Right lobe of liver (tissue), 6 donors: ENCODE measurements at regions not wholly inside any gene's neighbourhood (a gene's known extent, or its start where the extent isn't known, plus 50 kb on each side); places are given as distances from the start of the nearest gene placed in this dataset.

Source experiments
- ATAC-seq, 4 donors: fragments of 200-7000 bp; cut with Tn5 transposase; one replicate each; pipeline ENCODE4 v1.9.1; 2020; ENCODE audit warnings: mild to moderate bottlenecking in 4 of 4, moderate library complexity in 4 of 4
- DNase-seq, 3 donors: peaks; one replicate each; pipeline ENCODE4 v3.0.0-alpha.2; 2020
- H3K27ac ChIP-seq, 3 donors: fragments of 200-600 bp; one replicate each; pipeline ENCODE4 v1.8.0; 2022
- H3K27me3 ChIP-seq, 2 donors: fragments of 200-600 bp; one replicate each; pipeline ENCODE4 v1.8.0; 2022
- H3K36me3 ChIP-seq, 4 donors: fragments of 200-600 bp; sonication (generic) in 1 of 4; one replicate each; pipeline versions ENCODE4 v1.5.1 to v1.8.0; 2017 to 2022; ENCODE audit warnings: control low read depth in 1 of 4
- H3K4me1 ChIP-seq, 4 donors: fragments of 200-600 bp; sonication (generic) in 1 of 4; one replicate each; pipeline versions ENCODE4 v1.5.1 to v1.8.0; 2017 to 2022; ENCODE audit warnings: control low read depth in 1 of 4
- H3K4me3 ChIP-seq, 3 donors: fragments of 200-600 bp; one replicate each; pipeline ENCODE4 v1.8.0; 2022
- H3K9me3 ChIP-seq, 4 donors: fragments of 200-600 bp; sonication (generic) in 1 of 4; one replicate each; pipeline versions ENCODE4 v1.5.1 to v1.8.0; 2017 to 2022; ENCODE audit warnings: control low read depth in 1 of 4
- POLR2A ChIP-seq: fragments of 450-650 bp; IDR thresholded peaks from one replicate; pipeline ENCODE4 v1.6.1; 2017; ENCODE audit warnings: antibody characterized with exemption, mild to moderate bottlenecking
- WGBS: methylation state at CpG from one replicate; pipeline ENCODE4 v1.1.6; 2018; ENCODE audit warnings: low coverage, low lambda C conversion rate; ENCODE audit not compliant: insufficient coverage; ENCODE audit errors: missing lambda C conversion rate; 5-methylcytosine and 5-hydroxymethylcytosine counted together
- intact Hi-C, 2 donors: fragments of 100-400 bp; cut with DNase I; formaldehyde crosslinking; loops; one replicate each; pipeline versions ENCODE4 v1.11.2 to v1.14.1; 2022
- TF ChIP-seq, protein P1 (sequence below), 4 donors: fragments of 200-600 bp in 3 of 4; fragments of 450-650 bp in 1 of 4; IDR thresholded peaks; one replicate each; pipeline versions ENCODE4 v1.5.1 to v1.8.0; 2016 to 2022; ENCODE audit warnings: antibody characterized with exemption in 4 of 4, mild to moderate bottlenecking in 2 of 4
- donor health status: DM: no; HTN: yes; CAD: no.
- donor health status: DM: no; HTN: no; CAD: no.
- donor health status: DM: no; HTN: no; CAD: no.
- donor health status: DM: no; HTN: yes; CAD: no.
- donor health status: DM: no; HTN: yes; CAD: no.

DNA sequence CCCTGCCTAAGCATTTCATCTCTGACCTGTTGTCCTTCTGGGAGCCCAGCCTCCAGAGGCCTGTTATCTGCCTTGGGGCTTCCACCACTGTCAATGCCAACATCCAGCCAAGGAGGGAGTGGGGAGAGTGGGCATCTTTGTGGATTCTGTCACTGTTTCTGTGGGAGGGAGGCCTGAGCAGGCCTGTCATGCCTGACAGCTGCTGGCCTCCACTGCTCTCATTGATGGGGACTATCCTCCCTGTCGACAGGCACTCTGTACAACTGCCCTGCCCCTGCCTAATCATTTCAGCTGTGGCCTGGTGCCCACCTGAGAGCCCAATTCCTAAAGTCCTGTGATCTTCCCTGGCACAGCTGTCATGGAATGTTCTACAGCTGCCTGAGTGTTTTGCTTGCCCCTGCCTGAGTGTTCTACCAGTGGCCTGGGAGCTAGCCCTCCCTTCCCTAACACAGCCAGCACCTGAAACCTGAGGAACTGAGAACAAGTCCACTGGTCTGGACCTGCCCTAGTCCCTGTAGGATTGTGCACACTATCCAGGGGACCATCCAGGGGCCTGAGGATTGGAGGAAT, 145.3 kb downstream of the FAM83B start:
- H3K9me3 ChIP-seq: no peaks in the 10 kb centered on the region
- H3K4me3 ChIP-seq: no peak overlapping the region
- no peak overlapping the region for H3K27ac ChIP-seq
- H3K4me1 ChIP-seq: no peaks in the 10 kb centered on the region
- 56% methylated on average over 1 of the region's 1 CpG for WGBS
- H3K36me3 ChIP-seq: no peaks in the 10 kb centered on the region
- no peaks in the 10 kb centered on the region for H3K27me3 ChIP-seq
- intact Hi-C loops: no loop called here
- TF ChIP-seq, protein P1, sequence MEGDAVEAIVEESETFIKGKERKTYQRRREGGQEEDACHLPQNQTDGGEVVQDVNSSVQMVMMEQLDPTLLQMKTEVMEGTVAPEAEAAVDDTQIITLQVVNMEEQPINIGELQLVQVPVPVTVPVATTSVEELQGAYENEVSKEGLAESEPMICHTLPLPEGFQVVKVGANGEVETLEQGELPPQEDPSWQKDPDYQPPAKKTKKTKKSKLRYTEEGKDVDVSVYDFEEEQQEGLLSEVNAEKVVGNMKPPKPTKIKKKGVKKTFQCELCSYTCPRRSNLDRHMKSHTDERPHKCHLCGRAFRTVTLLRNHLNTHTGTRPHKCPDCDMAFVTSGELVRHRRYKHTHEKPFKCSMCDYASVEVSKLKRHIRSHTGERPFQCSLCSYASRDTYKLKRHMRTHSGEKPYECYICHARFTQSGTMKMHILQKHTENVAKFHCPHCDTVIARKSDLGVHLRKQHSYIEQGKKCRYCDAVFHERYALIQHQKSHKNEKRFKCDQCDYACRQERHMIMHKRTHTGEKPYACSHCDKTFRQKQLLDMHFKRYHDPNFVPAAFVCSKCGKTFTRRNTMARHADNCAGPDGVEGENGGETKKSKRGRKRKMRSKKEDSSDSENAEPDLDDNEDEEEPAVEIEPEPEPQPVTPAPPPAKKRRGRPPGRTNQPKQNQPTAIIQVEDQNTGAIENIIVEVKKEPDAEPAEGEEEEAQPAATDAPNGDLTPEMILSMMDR (IDR thresholded peaks at IDR 0.05): no peak
- TF ChIP-seq POLR2A: no peak
- no peak for DNase-seq
- ATAC-seq: no peak

GRCh38 chr6:54992789-54993188, 146.2 kb downstream of the FAM83B start:
- no peak for ATAC-seq
- Histone ChIP-seq H3K36me3 (no peaks in the 10 kb centered on the region), H3K27me3 (no peaks in the 10 kb centered on the region), H3K9me3 (no peaks in the 10 kb centered on the region), H3K27ac (no peak overlapping the region), H3K4me1 (no peaks in the 10 kb centered on the region), H3K4me3 (no peak overlapping the region)
- TF ChIP-seq, protein P1 (IDR thresholded peaks at IDR 0.05): peak; percentile 5 to 30 (median 21)
- no peak for TF ChIP-seq POLR2A
- DNase-seq: no peak
- intact Hi-C loops: no loop called here

GRCh38 chr6:54993294-54993693, 146.7 kb downstream of the FAM83B start:
- Histone ChIP-seq H3K9me3 (no peaks in the 10 kb centered on the region), H3K4me3 (no peak overlapping the region), H3K27ac (no peak overlapping the region), H3K27me3 (no peaks in the 10 kb centered on the region), H3K4me1 (no peaks in the 10 kb centered on the region), H3K36me3 (no peaks in the 10 kb centered on the region)
- intact Hi-C loops: no loop called here
- DNase-seq (no peak), ATAC-seq (no peak)
- TF ChIP-seq, protein P1 (IDR thresholded peaks at IDR 0.05): no peak
- TF ChIP-seq POLR2A: no peak
- 44% methylated on average over 4 of the region's 4 CpGs for WGBS

GRCh38 chr6:54993948-54994347, 147.4 kb downstream of the FAM83B start:
- no peak for ATAC-seq
- H3K27me3 ChIP-seq: no peaks in the 10 kb centered on the region
- DNase-seq: no peak
- no peaks in the 10 kb centered on the region for H3K9me3 ChIP-seq
- 63% methylated on average over 2 of the region's 2 CpGs for WGBS
- TF ChIP-seq, protein P1 (IDR thresholded peaks at IDR 0.05): no peak
- TF ChIP-seq POLR2A: no peak
- no peaks in the 10 kb centered on the region for H3K36me3 ChIP-seq
- H3K4me3 ChIP-seq: no peak overlapping the region
- H3K4me1 ChIP-seq: no peaks in the 10 kb centered on the region
- intact Hi-C loops: no loop called here
- H3K27ac ChIP-seq: no peak overlapping the region

GRCh38 chr6:54998576-54998975, 152.0 kb downstream of the FAM83B start:
- H3K4me1 ChIP-seq: no peaks in the 10 kb centered on the region
- H3K36me3 ChIP-seq: no peaks in the 10 kb centered on the region
- DNase-seq (no peak), ATAC-seq (no peak)
- 45% methylated on average over 3 of the region's 3 CpGs for WGBS
- no peak overlapping the region for H3K27ac ChIP-seq
- H3K9me3 ChIP-seq: no peaks in the 10 kb centered on the region
- TF ChIP-seq POLR2A: no peak
- TF ChIP-seq, protein P1 (IDR thresholded peaks at IDR 0.05): no peak
- H3K27me3 ChIP-seq: no peaks in the 10 kb centered on the region
- intact Hi-C loops: no loop called here
- H3K4me3 ChIP-seq: no peak overlapping the region
